Fibroblast of skin of abdomen (primary cell): ENCODE measurements at regions not wholly inside any gene's neighbourhood (a gene's known extent, or its start where the extent isn't known, plus 50 kb on each side); places are given as distances from the start of the nearest gene placed in this dataset.
"Not testable (repeated sequence)": the region's sequence is repeated elsewhere in the genome, so short reads cannot be mapped to it uniquely, and the experiment has no call there.

Experiments used
- DNase-seq: peaks from one replicate; pipeline ENCODE4 v3.0.0-alpha.2; 2013

GRCh38 chr6:21772884-21773575 lies 179.5 kb downstream of the SOX4 start:
- DNase-seq = no peak

DNA sequence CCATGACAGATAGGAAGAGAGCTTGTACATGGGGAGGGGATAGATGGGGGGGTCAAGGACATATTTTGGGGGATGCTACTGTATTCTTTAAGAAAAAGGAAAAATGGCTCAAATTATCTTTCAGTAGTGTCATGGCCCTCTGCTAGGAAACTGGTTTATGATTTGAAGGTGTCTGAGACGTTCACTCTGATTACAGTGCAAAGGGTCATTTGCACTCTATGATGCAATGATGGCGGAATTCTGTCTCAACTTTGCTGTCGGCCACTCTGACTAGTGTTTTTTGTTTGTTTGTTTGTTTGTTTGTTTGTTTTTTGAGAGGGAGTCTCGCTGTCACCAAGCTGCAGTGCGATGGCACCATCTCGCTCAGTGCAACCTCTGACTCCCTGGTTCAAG lies 180.0 kb downstream of the SOX4 start:
- no peak for DNase-seq

- DNase-seq = no peak
These were observed 184.3 kb downstream of the SOX4 start for GRCh38 chr6:21777846-21778245.

- DNase-seq = peak; percentile 48
These were observed 186.6 kb downstream of the SOX4 start for GRCh38 chr6:21780141-21780540.

DNA sequence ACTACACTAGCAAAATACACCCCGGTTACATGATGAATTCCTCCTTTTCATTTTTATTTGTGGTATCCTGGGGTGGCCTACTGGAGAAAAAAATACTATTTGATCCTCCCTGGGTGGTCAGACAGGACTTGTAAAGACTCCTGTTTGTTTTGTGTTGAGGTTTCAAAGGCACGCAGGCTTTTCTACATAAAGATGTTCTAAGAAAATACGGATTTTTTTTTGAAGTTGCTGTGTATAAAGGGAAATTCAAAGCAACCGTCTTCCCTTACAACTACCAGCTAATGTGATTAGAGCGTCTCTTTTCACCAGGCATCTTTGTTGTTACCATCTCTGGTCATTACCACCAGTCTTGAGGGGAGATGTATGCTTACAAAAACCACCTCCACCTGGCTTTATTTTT lies 187.1 kb downstream of the SOX4 start:
- peak; percentile 47 for DNase-seq

DNA sequence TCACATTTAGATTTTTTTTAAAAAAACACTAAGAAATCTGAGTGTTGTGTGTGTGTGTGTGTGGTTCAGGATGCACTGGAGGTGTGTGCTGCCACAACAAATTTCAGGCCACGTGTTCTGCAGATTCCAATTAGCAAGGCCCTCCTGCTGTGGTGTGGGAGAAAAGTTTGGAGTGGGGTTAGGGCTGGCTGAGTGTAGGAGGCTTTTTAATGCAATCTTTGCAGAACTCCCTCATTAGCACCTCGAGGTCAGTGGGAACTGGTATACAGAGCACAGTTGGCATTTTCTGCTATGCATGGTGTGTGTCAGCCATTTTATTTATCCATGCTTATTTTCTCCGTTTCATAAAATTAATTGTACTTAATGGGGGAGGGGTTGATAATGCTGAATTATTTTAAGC lies 187.6 kb downstream of the SOX4 start:
- no peak for DNase-seq

DNA sequence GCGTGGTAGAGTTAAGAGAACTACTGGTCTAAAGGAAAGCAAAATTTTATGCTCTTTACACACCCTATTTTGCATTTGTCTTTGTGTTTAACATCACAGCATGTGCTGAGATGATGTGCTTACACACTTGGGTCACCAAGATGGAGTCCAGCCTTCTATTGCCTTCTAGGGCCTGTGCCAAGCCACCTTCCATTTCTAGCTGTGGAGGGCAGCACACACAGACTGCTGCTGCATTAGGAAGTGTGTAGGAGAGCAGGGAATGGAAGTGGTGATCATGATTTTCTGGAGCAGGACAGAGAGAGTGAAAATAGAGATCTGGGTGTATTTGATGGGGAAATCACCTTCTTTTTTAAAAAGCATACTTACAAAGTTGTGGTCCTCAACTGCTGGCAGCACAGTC lies 191.6 kb downstream of the SOX4 start:
- no peak for DNase-seq

GRCh38 chr6:21791056-21791455 lies 197.5 kb downstream of the SOX4 start:
- DNase-seq = no peak

DNA sequence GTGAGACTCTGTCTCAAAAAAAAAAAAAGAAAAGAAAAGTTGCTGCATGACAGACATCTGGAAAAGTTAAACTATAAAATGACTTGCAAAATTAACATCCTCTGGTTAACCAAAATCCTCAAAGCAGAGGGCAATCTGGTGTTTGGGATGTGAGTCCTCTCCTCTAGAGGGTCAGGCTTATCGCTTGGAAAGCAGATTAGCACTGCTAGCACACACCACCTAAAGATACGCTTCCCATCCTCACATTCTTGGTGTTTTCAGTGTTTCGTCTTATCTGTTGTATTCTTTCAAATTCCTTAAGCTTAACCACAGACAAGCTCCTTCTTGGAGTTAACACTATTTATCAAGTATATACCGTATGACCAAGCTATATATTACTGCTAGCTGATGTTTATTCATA lies 198.0 kb downstream of the SOX4 start:
- peak; percentile 55 for DNase-seq

DNA sequence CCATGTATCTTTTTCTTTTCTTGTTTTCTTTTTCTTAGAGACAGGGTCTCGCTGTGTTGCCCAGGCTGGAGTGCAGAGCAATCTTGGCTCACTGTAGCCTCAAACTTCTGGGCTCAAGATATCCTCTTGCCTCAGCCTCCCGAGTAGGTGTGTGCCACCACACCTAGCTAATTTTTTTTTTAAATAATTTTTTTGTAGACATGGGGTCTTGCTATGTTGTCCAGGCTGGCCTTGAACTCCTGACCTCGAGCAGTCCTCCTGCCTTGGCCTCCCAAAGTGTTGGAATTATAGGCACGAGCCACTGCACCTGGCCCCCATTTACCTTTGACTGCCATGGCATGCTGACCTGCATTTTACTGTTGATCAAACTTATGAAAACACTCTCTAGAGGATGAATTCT lies 198.6 kb downstream of the SOX4 start:
- no peak for DNase-seq

DNA sequence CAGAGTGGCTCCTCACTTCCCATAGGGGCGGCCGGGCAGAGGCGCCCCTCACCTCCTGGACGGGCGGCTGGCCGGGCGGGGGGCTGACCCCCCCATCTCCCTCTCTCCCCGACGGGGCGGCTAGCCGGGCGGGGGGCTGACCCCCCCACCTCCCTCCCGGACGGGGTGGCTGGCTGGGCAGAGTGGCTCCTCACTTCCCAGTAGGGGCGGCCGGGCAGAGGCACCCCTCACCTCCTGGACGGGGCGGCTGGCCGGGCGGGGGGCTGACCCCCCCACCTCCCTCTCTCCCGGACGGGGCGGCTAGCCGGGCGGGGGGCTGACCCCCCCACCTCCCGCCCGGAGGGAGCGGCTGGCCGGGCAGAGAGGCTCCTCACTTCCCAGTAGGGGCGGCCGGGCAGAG lies 203.4 kb downstream of the SOX4 start:
- DNase-seq = not testable (repeated sequence)

DNA sequence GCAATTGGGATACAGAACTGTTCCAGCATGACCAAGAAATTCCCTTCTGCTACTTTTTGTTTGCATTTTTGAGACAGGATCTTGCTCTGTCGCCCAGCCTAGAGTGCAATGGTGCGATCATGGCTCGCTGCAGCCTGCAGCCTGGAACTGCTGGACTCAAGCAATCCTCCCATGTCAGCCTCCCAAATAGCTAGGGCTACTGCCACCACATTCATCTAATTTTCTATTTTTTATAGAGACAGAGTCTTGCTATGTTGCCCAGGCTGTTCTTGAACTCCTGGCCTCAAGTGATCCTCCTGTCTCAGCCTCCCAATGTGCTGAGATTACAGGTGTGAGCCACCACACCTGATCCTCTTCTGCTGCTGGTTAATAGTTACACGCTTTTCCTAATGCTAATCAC lies 204.9 kb downstream of the SOX4 start:
- no peak for DNase-seq

GRCh38 chr6:21800330-21800729 lies 206.8 kb downstream of the SOX4 start:
- DNase-seq = no peak

DNA sequence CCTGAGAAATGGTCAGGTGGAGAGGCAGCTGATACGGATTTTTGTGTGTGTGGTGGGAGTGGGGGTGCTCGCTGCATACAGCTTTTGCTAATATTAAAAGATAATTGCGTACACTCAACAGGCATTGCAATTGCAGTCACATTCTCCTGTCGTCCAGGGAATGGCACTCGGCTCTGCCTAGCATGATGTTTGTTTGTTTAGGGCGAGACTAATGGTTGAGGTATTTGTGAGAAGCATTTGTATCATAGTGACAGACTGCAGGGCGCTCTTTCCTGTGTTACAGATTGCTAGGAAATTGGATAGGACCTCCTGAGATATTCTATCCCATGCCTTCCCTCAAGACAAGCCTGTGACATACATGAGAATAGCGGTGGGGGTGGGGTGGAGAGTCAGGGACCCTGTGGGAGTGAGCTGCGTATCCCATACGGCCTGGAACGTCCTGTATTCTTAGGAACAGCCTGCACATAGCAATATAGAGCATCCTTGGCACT lies 207.4 kb downstream of the SOX4 start:
- DNase-seq = peak; percentile 21

DNA sequence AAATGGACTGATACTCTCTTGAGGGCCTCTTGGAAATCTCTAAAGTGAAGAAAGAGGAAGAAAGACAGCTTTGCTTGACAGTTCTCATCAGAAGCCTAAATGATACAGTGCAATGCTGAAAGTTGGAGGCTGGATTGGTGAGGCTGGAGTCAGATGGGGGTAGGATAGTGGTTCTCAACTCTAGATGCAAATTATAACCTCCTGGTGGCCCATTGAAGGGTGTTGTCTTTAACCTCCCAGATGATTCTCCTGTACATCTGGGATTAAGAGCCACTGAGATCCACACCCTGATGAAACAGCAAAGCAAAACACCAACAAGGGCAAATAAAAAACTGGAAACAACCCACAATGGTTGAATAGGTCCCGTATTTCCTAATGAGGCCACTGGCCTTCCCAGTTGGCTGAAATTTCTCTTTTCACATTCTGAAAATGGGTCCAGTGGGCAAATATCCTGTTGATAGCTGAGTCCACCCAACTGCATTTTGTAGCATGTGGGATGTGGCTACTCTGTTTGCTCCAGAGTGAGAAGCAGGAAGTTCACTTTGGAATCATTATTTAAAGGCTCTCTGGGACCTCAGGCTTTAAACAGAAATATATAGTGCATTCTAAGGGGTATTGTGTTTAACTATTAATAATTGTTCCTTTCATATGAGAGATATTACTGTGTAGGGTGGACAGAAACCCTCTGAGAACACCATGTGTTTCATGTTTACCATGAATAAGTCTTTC lies 208.1 kb downstream of the SOX4 start:
- DNase-seq = no peak

GRCh38 chr6:21802175-21802822 lies 208.7 kb downstream of the SOX4 start:
- no peak for DNase-seq

DNA sequence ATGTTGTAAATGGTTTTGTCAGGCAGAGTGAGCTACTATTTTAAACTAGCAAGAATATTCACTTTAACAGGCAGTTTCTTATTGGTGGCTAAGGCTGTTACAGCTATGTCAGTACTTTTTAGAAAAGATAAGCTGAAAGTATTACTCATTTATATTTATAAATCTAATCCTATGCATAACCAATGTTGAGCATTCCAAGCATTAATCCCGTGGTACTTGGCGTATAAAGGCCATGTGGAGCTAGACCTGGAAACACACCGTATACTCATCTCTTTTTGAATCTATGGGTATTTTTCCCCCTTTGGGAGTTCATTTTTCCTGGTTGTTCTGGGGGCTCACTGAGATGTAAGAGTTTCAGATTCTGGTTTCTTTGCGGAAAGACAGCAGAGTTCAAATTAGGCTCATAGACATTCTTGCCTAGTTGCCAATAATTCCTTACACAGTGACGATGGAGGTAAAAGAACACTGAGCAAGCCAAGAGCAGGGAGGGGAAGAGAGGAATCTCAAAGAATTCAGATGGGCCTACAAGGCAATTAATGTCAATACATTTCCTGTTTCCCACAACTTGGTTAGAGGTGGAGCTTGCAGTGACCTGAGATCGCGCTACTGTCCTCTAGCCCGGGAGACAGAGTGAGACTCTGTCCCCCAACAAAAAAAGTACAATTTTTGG lies 211.5 kb downstream of the SOX4 start:
- peak; percentile 57 for DNase-seq

DNA sequence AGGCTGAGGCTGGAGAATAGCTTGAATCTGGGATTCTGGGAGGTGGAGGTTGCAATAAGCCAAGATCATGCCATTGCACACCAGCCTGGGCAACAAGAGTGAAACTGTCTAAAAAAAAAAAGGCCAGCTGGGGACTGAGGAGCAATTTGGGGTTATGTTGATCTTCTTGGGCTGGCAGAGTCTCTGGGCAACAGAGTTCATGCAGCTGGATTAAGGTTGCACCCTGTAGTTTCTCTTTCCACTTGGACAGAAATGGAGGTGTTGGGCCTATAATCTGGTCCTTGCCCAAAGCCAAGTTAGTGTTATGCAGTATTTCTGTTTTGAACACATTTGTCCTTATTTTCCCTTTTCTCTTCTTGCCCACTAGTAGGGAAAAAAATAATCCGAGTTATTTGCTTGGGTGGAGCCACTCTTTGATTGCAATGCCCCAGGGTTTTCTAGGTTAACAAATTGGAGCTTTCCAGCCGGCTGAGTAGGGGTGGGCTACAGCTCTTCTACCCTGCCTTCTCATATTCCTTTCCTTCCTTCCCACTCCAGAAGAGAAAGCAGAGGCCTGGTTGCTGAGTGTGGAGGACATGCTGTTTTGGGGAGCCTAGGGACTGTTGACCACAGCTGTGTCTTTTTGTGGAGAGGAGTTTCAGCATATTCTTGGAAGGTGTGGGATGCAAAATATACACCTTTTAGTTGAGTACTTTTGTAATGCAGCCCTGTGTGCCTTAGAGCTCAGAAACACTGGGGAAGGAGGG lies 213.9 kb downstream of the SOX4 start:
- no peak for DNase-seq

DNA sequence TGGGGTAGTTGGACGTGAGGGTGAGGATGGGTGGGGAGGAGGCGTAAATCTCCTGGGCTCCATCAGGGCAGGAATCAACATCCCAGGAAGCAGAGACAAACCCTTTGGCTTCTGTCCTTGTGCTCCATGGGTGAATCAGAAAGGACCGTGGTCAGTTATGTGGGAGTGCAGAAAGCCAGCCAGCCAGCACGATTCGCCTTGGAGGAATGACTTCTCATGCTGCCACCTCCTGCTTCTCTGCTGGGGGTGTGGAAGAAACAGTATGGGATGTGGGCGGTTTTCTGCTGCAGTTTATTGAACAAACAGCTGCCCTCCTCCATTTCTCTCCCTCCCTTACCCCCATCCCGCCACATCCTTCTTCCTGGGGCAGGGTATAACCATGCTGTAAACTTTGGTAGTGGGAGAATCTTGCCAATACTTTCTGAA lies 214.5 kb downstream of the SOX4 start:
- DNase-seq = peak; percentile 76

DNA sequence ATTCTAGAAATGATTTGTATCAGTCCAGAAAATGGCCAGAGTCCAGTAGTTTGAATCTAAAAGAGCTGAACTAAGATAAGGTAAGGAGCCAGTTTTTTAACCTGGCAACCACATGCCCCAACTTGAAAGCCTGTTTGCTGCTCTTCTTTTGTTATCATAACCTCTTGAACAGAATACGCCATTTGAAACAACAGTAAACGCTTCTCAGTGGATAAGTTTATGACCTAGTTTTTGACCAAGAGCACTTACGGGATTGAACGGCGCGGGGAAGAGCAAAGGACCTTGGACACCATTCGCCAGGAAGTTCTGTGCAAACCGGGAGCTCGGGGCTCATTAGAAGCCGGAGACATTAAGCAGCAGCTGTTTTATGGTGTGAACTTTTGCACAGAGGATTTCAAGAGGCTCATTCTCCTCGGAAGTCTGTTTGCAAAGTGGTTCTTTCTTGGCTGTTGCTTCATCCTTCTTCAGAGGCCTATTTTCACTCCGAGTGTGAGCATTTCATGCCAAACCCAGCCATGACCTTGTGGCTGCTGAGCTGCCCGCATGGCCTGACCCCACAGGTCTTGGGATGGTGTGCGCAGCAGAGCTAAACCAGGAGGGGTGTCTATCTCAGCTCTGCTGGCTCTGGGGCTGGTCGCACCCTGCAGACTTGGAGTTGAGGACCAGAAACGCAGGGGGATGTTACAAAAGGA lies 215.1 kb downstream of the SOX4 start:
- peak; percentile 37 for DNase-seq

DNA sequence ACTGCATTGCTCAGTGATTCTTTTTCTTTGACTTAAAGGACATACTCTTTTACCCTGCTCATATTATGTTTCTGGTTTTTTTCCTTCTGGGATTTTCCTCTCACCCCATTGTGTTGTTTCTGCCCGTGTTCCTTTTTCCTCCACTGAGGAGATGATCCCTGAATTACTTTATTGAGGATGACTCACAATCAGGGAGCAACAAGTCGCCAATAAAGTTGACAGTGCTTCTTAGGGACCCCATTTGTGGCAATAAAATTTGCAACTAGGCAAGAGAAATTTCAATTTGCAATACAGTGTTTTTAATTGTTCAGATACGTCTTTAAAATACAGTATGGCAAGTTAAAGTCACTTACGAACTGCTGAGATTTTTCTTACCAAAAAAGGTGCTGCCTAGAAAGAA lies 217.9 kb downstream of the SOX4 start:
- DNase-seq = no peak

GRCh38 chr6:21816231-21816630 lies 222.7 kb downstream of the SOX4 start:
- no peak for DNase-seq
